ENCODE measurements at regions not wholly inside any gene's neighbourhood (a gene's known extent, or its start where the extent isn't known, plus 50 kb on each side); places are given as distances from the start of the nearest gene placed in this dataset.
"Not testable (repeated sequence)": the region's sequence is repeated elsewhere in the genome, so short reads cannot be mapped to it uniquely, and the experiment has no call there.

- H3K27ac Mint-ChIP-seq; H3K4me1 Mint-ChIP-seq; H3K36me3 Mint-ChIP-seq; H3K27me3 Mint-ChIP-seq; POLR2A ChIA-PET; ATAC-seq (ENCODE audit: low read depth); H3K9me3 Mint-ChIP-seq; DNase-seq; H3K4me3 Mint-ChIP-seq: not testable (repeated sequence)
Measured at GRCh38 chr10:87300163-87300562, 57.4 kb upstream of the NUTM2D start.

GRCh38 chr10:87301466-87302115 lies 56.0 kb upstream of the NUTM2D start:
- H3K27me3 Mint-ChIP-seq, H3K9me3 Mint-ChIP-seq, H3K27ac Mint-ChIP-seq, DNase-seq, H3K36me3 Mint-ChIP-seq, H3K4me3 Mint-ChIP-seq, H3K4me1 Mint-ChIP-seq, POLR2A ChIA-PET: not testable (repeated sequence)
- ATAC-seq (ENCODE audit: low read depth), result peak; percentile 85

- H3K27ac Mint-ChIP-seq; H3K9me3 Mint-ChIP-seq; H3K36me3 Mint-ChIP-seq; H3K4me3 Mint-ChIP-seq; H3K4me1 Mint-ChIP-seq; H3K27me3 Mint-ChIP-seq; DNase-seq; POLR2A ChIA-PET; ATAC-seq (ENCODE audit: low read depth): not testable (repeated sequence)
Measured at GRCh38 chr10:87302132-87302531, 55.4 kb upstream of the NUTM2D start.

GRCh38 chr10:87303707-87304106 lies 53.8 kb upstream of the NUTM2D start:
- H3K27me3 Mint-ChIP-seq; H3K4me3 Mint-ChIP-seq; H3K27ac Mint-ChIP-seq; POLR2A ChIA-PET; ATAC-seq (ENCODE audit: low read depth); DNase-seq; H3K36me3 Mint-ChIP-seq; H3K9me3 Mint-ChIP-seq; H3K4me1 Mint-ChIP-seq: not testable (repeated sequence)

GRCh38 chr10:87306681-87307080 lies 50.9 kb upstream of the NUTM2D start:
- POLR2A ChIA-PET; H3K4me1 Mint-ChIP-seq; H3K27me3 Mint-ChIP-seq; DNase-seq; H3K27ac Mint-ChIP-seq; H3K4me3 Mint-ChIP-seq; H3K9me3 Mint-ChIP-seq; H3K36me3 Mint-ChIP-seq; ATAC-seq (ENCODE audit: low read depth): not testable (repeated sequence)
